HG03196 (cell line): ENCODE measurements at regions not wholly inside any gene's neighbourhood (a gene's known extent, or its start where the extent isn't known, plus 50 kb on each side); places are given as distances from the start of the nearest gene placed in this dataset.
"Not testable (repeated sequence)": the region's sequence is repeated elsewhere in the genome, so short reads cannot be mapped to it uniquely, and the experiment has no call there.

Source experiments
- ATAC-seq: cut with Tn5 transposase; IDR thresholded peaks from one replicate; pipeline ENCODE4 v1.9.1; 2021; ENCODE audit not compliant: unreplicated experiment

GRCh38 chr5:71904852-71905251, 185.8 kb downstream of the CARTPT start:
- ATAC-seq, result no peak

- ATAC-seq, result no peak
These were observed 187.0 kb downstream of the CARTPT start for GRCh38 chr5:71905834-71906711.

- no peak for ATAC-seq
These were observed 188.0 kb downstream of the CARTPT start for GRCh38 chr5:71907001-71907588.

GRCh38 chr5:71907608-71908145, 188.6 kb downstream of the CARTPT start:
- ATAC-seq, result no peak

- ATAC-seq, result no peak
These were observed 191.7 kb downstream of the CARTPT start for GRCh38 chr5:71910741-71911140.

GRCh38 chr5:71912021-71912420, 192.9 kb downstream of the CARTPT start:
- ATAC-seq, result no peak

GRCh38 chr5:71914281-71914680, 193.0 kb upstream of the MAP1B start:
- ATAC-seq, result no peak

- no peak for ATAC-seq
These were observed 184.6 kb upstream of the MAP1B start for GRCh38 chr5:71922584-71923106.

GRCh38 chr5:71923755-71924154, 183.5 kb upstream of the MAP1B start:
- no peak for ATAC-seq

- ATAC-seq, result no peak
These were observed 182.9 kb upstream of the MAP1B start for GRCh38 chr5:71924325-71924724.

- no peak for ATAC-seq
These were observed 182.3 kb upstream of the MAP1B start for GRCh38 chr5:71924980-71925379.

GRCh38 chr5:71925608-71926091, 181.6 kb upstream of the MAP1B start:
- no peak for ATAC-seq

- ATAC-seq, result no peak
These were observed 178.3 kb upstream of the MAP1B start for GRCh38 chr5:71929003-71929402.

- ATAC-seq, result not testable (repeated sequence)
These were observed 176.7 kb upstream of the MAP1B start for GRCh38 chr5:71930554-71930953.

GRCh38 chr5:71932131-71932654, 175.1 kb upstream of the MAP1B start:
- ATAC-seq, result no peak

- ATAC-seq, result no peak
These were observed 174.5 kb upstream of the MAP1B start for GRCh38 chr5:71932655-71933338.

- ATAC-seq, result no peak
These were observed 173.0 kb upstream of the MAP1B start for GRCh38 chr5:71934322-71934721.

- ATAC-seq, result no peak
These were observed 169.2 kb upstream of the MAP1B start for GRCh38 chr5:71937921-71938698.

- no peak for ATAC-seq
These were observed 168.4 kb upstream of the MAP1B start for GRCh38 chr5:71938895-71939294.
